ENCODE measurements at regions not wholly inside any gene's neighbourhood (a gene's known extent, or its start where the extent isn't known, plus 50 kb on each side); places are given as distances from the start of the nearest gene placed in this dataset.
"Not testable (repeated sequence)": the region's sequence is repeated elsewhere in the genome, so short reads cannot be mapped to it uniquely, and the experiment has no call there.

- Histone ChIP-seq H3K27me3 (ENCODE audit: control insufficient read depth in 1 of 2, insufficient read depth in 2 of 2, low read length in 2 of 2) (no peaks in the 10 kb centered on the region), H3K4me3 (ENCODE audit: low read depth in 1 of 2, low read length in 2 of 2) (no peak overlapping the region)
These were observed 816.0 kb upstream of the PCDH10 start for GRCh38 chr4:132332932-132333723.

GRCh38 chr4:132333724-132334047, 815.4 kb upstream of the PCDH10 start:
- Histone ChIP-seq H3K36me3 (ENCODE audit: control insufficient read depth in 1 of 2, insufficient read depth in 2 of 2, low read length in 2 of 2) (no peaks in the 10 kb centered on the region), H3K4me1 (ENCODE audit: control insufficient read depth in 1 of 2, insufficient read depth in 2 of 2, low read length in 2 of 2) (no peaks in the 10 kb centered on the region), H3K27me3 (ENCODE audit: control insufficient read depth in 1 of 2, insufficient read depth in 2 of 2, low read length in 2 of 2) (no peaks in the 10 kb centered on the region), H3K4me3 (ENCODE audit: low read depth in 1 of 2, low read length in 2 of 2) (no peak overlapping the region), H3K9me3 (ENCODE audit: control insufficient read depth in 1 of 2, low read length in 2 of 2) (no peaks in the 10 kb centered on the region), H3K27ac (ENCODE audit: low read depth, low read length) (no peak overlapping the region), H3K9ac (ENCODE audit: low read depth in 1 of 2, low read length in 2 of 2) (no peak overlapping the region)

More at GRCh38 chr4:132332932-132333723, 816.0 kb upstream of the PCDH10 start:
- no peaks in the 10 kb centered on the region for H3K36me3 ChIP-seq (ENCODE audit: control insufficient read depth in 1 of 2, insufficient read depth in 2 of 2, low read length in 2 of 2)
- H3K9me3 ChIP-seq (ENCODE audit: control insufficient read depth in 1 of 2, low read length in 2 of 2), result no peaks in the 10 kb centered on the region
- H3K9ac ChIP-seq (ENCODE audit: low read depth in 1 of 2, low read length in 2 of 2), result no peak overlapping the region
- no peaks in the 10 kb centered on the region for H3K4me1 ChIP-seq (ENCODE audit: control insufficient read depth in 1 of 2, insufficient read depth in 2 of 2, low read length in 2 of 2)
- H3K27ac ChIP-seq (ENCODE audit: low read depth, low read length), result no peak overlapping the region

- Histone ChIP-seq H3K4me3 (ENCODE audit: low read depth in 1 of 2, low read length in 2 of 2) (no peak overlapping the region), H3K9me3 (ENCODE audit: control insufficient read depth in 1 of 2, low read length in 2 of 2) (no peaks in the 10 kb centered on the region), H3K9ac (ENCODE audit: low read depth in 1 of 2, low read length in 2 of 2) (no peak overlapping the region), H3K27ac (ENCODE audit: low read depth, low read length) (no peak overlapping the region), H3K4me1 (ENCODE audit: control insufficient read depth in 1 of 2, insufficient read depth in 2 of 2, low read length in 2 of 2) (no peaks in the 10 kb centered on the region), H3K27me3 (ENCODE audit: control insufficient read depth in 1 of 2, insufficient read depth in 2 of 2, low read length in 2 of 2) (no peaks in the 10 kb centered on the region), H3K36me3 (ENCODE audit: control insufficient read depth in 1 of 2, insufficient read depth in 2 of 2, low read length in 2 of 2) (no peaks in the 10 kb centered on the region)
These were observed 815.0 kb upstream of the PCDH10 start for GRCh38 chr4:132334081-132334480.

GRCh38 chr4:132344924-132345828, 803.9 kb upstream of the PCDH10 start:
- no peaks in the 10 kb centered on the region for H3K36me3 ChIP-seq (ENCODE audit: control insufficient read depth in 1 of 2, insufficient read depth in 2 of 2, low read length in 2 of 2)
- H3K9me3 ChIP-seq (ENCODE audit: control insufficient read depth in 1 of 2, low read length in 2 of 2), result peaks cover 0 to 6% of the 10 kb centered on the region in 2 donors
- H3K4me1 ChIP-seq (ENCODE audit: control insufficient read depth in 1 of 2, insufficient read depth in 2 of 2, low read length in 2 of 2), result no peaks in the 10 kb centered on the region
- H3K27me3 ChIP-seq (ENCODE audit: control insufficient read depth in 1 of 2, insufficient read depth in 2 of 2, low read length in 2 of 2), result no peaks in the 10 kb centered on the region
- no peak overlapping the region for H3K4me3 ChIP-seq (ENCODE audit: low read depth in 1 of 2, low read length in 2 of 2)
- H3K27ac ChIP-seq (ENCODE audit: low read depth, low read length), result no peak overlapping the region
- H3K9ac ChIP-seq (ENCODE audit: low read depth in 1 of 2, low read length in 2 of 2), result no peak overlapping the region

- Histone ChIP-seq H3K9ac (ENCODE audit: low read depth in 1 of 2, low read length in 2 of 2) (no peak overlapping the region), H3K9me3 (ENCODE audit: control insufficient read depth in 1 of 2, low read length in 2 of 2) (peaks cover 0 to 6% of the 10 kb centered on the region in 2 donors), H3K36me3 (ENCODE audit: control insufficient read depth in 1 of 2, insufficient read depth in 2 of 2, low read length in 2 of 2) (no peaks in the 10 kb centered on the region), H3K4me3 (ENCODE audit: low read depth in 1 of 2, low read length in 2 of 2) (no peak overlapping the region), H3K4me1 (ENCODE audit: control insufficient read depth in 1 of 2, insufficient read depth in 2 of 2, low read length in 2 of 2) (no peaks in the 10 kb centered on the region), H3K27ac (ENCODE audit: low read depth, low read length) (no peak overlapping the region), H3K27me3 (ENCODE audit: control insufficient read depth in 1 of 2, insufficient read depth in 2 of 2, low read length in 2 of 2) (no peaks in the 10 kb centered on the region)
These were observed 803.1 kb upstream of the PCDH10 start for GRCh38 chr4:132346016-132346415.

- not testable (repeated sequence) for H3K4me3 ChIP-seq (ENCODE audit: low read depth in 1 of 2, low read length in 2 of 2); H3K9me3 ChIP-seq (ENCODE audit: control insufficient read depth in 1 of 2, low read length in 2 of 2); H3K27ac ChIP-seq (ENCODE audit: low read depth, low read length); H3K9ac ChIP-seq (ENCODE audit: low read depth in 1 of 2, low read length in 2 of 2); H3K4me1 ChIP-seq (ENCODE audit: control insufficient read depth in 1 of 2, insufficient read depth in 2 of 2, low read length in 2 of 2); H3K27me3 ChIP-seq (ENCODE audit: control insufficient read depth in 1 of 2, insufficient read depth in 2 of 2, low read length in 2 of 2); H3K36me3 ChIP-seq (ENCODE audit: control insufficient read depth in 1 of 2, insufficient read depth in 2 of 2, low read length in 2 of 2)
These were observed 797.5 kb upstream of the PCDH10 start for GRCh38 chr4:132351606-132352005.

GRCh38 chr4:132382243-132382642, 766.9 kb upstream of the PCDH10 start:
- Histone ChIP-seq H3K9me3 (ENCODE audit: control insufficient read depth in 1 of 2, low read length in 2 of 2) (no peaks in the 10 kb centered on the region), H3K27me3 (ENCODE audit: control insufficient read depth in 1 of 2, insufficient read depth in 2 of 2, low read length in 2 of 2) (no peaks in the 10 kb centered on the region), H3K4me1 (ENCODE audit: control insufficient read depth in 1 of 2, insufficient read depth in 2 of 2, low read length in 2 of 2) (no peaks in the 10 kb centered on the region), H3K9ac (ENCODE audit: low read depth in 1 of 2, low read length in 2 of 2) (no peak overlapping the region), H3K27ac (ENCODE audit: low read depth, low read length) (no peak overlapping the region), H3K36me3 (ENCODE audit: control insufficient read depth in 1 of 2, insufficient read depth in 2 of 2, low read length in 2 of 2) (no peaks in the 10 kb centered on the region), H3K4me3 (ENCODE audit: low read depth in 1 of 2, low read length in 2 of 2) (no peak overlapping the region)

- no peaks in the 10 kb centered on the region for H3K9me3 ChIP-seq (ENCODE audit: control insufficient read depth in 1 of 2, low read length in 2 of 2)
- no peak overlapping the region for H3K27ac ChIP-seq (ENCODE audit: low read depth, low read length)
- no peak overlapping the region for H3K4me3 ChIP-seq (ENCODE audit: low read depth in 1 of 2, low read length in 2 of 2)
- H3K9ac ChIP-seq (ENCODE audit: low read depth in 1 of 2, low read length in 2 of 2), result no peak overlapping the region
- H3K36me3 ChIP-seq (ENCODE audit: control insufficient read depth in 1 of 2, insufficient read depth in 2 of 2, low read length in 2 of 2), result no peaks in the 10 kb centered on the region
- H3K27me3 ChIP-seq (ENCODE audit: control insufficient read depth in 1 of 2, insufficient read depth in 2 of 2, low read length in 2 of 2), result no peaks in the 10 kb centered on the region
- no peaks in the 10 kb centered on the region for H3K4me1 ChIP-seq (ENCODE audit: control insufficient read depth in 1 of 2, insufficient read depth in 2 of 2, low read length in 2 of 2)
These were observed 765.4 kb upstream of the PCDH10 start for GRCh38 chr4:132383571-132384199.

GRCh38 chr4:132384709-132385108, 764.4 kb upstream of the PCDH10 start:
- no peak overlapping the region for H3K9ac ChIP-seq (ENCODE audit: low read depth in 1 of 2, low read length in 2 of 2)
- no peaks in the 10 kb centered on the region for H3K27me3 ChIP-seq (ENCODE audit: control insufficient read depth in 1 of 2, insufficient read depth in 2 of 2, low read length in 2 of 2)
- no peak overlapping the region for H3K4me3 ChIP-seq (ENCODE audit: low read depth in 1 of 2, low read length in 2 of 2)
- H3K4me1 ChIP-seq (ENCODE audit: control insufficient read depth in 1 of 2, insufficient read depth in 2 of 2, low read length in 2 of 2), result no peaks in the 10 kb centered on the region
- no peaks in the 10 kb centered on the region for H3K36me3 ChIP-seq (ENCODE audit: control insufficient read depth in 1 of 2, insufficient read depth in 2 of 2, low read length in 2 of 2)
- H3K9me3 ChIP-seq (ENCODE audit: control insufficient read depth in 1 of 2, low read length in 2 of 2), result peaks cover 0 to 1% of the 10 kb centered on the region in 2 donors
- H3K27ac ChIP-seq (ENCODE audit: low read depth, low read length), result no peak overlapping the region

GRCh38 chr4:132386130-132386529, 763.0 kb upstream of the PCDH10 start:
- Histone ChIP-seq H3K27me3 (ENCODE audit: control insufficient read depth in 1 of 2, insufficient read depth in 2 of 2, low read length in 2 of 2) (no peaks in the 10 kb centered on the region), H3K4me3 (ENCODE audit: low read depth in 1 of 2, low read length in 2 of 2) (no peak overlapping the region), H3K4me1 (ENCODE audit: control insufficient read depth in 1 of 2, insufficient read depth in 2 of 2, low read length in 2 of 2) (no peaks in the 10 kb centered on the region), H3K9me3 (ENCODE audit: control insufficient read depth in 1 of 2, low read length in 2 of 2) (peaks cover 0 to 4% of the 10 kb centered on the region in 2 donors), H3K36me3 (ENCODE audit: control insufficient read depth in 1 of 2, insufficient read depth in 2 of 2, low read length in 2 of 2) (no peaks in the 10 kb centered on the region), H3K27ac (ENCODE audit: low read depth, low read length) (no peak overlapping the region), H3K9ac (ENCODE audit: low read depth in 1 of 2, low read length in 2 of 2) (no peak overlapping the region)

Data from duodenal mucosa (tissue), 2 donors.